ENCODE measurements at regions not wholly inside any gene's neighbourhood (a gene's known extent, or its start where the extent isn't known, plus 50 kb on each side); places are given as distances from the start of the nearest gene placed in this dataset.

DNA sequence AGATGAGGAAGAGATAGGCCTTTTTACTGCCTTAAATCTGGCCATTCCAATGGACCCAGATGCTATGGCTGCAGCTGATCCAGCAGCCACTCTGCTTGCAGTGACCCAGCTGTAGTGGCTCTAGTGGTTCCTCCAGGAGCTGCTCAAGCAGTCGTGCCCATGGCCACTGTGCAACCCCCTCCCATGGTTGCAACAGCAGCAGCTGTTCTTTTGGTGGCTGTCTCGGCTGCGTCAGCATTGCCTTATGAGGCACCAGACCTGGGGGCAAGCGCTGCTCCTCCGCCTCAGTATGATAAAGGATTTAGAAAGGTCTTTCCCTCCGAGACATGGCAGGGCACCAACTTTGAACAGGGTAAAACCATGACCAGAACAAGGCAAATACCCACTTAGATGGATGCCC, 384.9 kb upstream of the DCC start:
- TF ChIP-seq, protein P1, sequence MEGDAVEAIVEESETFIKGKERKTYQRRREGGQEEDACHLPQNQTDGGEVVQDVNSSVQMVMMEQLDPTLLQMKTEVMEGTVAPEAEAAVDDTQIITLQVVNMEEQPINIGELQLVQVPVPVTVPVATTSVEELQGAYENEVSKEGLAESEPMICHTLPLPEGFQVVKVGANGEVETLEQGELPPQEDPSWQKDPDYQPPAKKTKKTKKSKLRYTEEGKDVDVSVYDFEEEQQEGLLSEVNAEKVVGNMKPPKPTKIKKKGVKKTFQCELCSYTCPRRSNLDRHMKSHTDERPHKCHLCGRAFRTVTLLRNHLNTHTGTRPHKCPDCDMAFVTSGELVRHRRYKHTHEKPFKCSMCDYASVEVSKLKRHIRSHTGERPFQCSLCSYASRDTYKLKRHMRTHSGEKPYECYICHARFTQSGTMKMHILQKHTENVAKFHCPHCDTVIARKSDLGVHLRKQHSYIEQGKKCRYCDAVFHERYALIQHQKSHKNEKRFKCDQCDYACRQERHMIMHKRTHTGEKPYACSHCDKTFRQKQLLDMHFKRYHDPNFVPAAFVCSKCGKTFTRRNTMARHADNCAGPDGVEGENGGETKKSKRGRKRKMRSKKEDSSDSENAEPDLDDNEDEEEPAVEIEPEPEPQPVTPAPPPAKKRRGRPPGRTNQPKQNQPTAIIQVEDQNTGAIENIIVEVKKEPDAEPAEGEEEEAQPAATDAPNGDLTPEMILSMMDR (IDR thresholded peaks at IDR 0.05) = no peak
- no peak for TF ChIP-seq POLR2A (IDR thresholded peaks at IDR 0.05)

Data from body of pancreas (tissue), 4 donors.